HEK293 (cell line): ENCODE measurements at regions not wholly inside any gene's neighbourhood (a gene's known extent, or its start where the extent isn't known, plus 50 kb on each side); places are given as distances from the start of the nearest gene placed in this dataset.

Experiments used
- CTCF ChIA-PET: fragments of 350-600 bp; formaldehyde crosslinking; extraction: SDS; loops from one replicate; lab custom pipeline; 2021; ENCODE audit warnings: antibody characterized with exemption; lab: Yijun Ruan, JAX
- POLR2A ChIA-PET: fragments of 300-600 bp; formaldehyde crosslinking; extraction: SDS; loops from one replicate; lab custom pipeline; 2020; ENCODE audit warnings: antibody characterized with exemption, inconsistent platforms; lab: Yijun Ruan, JAX
- H3K27ac ChIP-seq: fragments of 200-500 bp; sonication (Bioruptor generic); 2 replicates; pipeline ENCODE4 v1.5.1; 2014; ENCODE audit warnings: low read depth, low read length, control low read depth, inconsistent platforms; ENCODE audit errors: extremely low read depth
- H3K36me3 ChIP-seq, 2 experiments: fragments of 200-500 bp in 1 of 2; sonication (Bioruptor generic) in 1 of 2; 1 replicate in 1 of 2; 2 replicates in 1 of 2; pipeline ENCODE4 v1.5.1; 2014 to 2017; ENCODE audit warnings: inconsistent platforms in 2 of 2, low read length in 2 of 2; ENCODE audit not compliant: control insufficient read depth in 2 of 2, insufficient read depth in 1 of 2
- H3K4me1 ChIP-seq: fragments of 200-500 bp; sonication (Bioruptor generic); 2 replicates; pipeline ENCODE4 v1.5.1; 2014; ENCODE audit warnings: mild to moderate bottlenecking, low read length, inconsistent platforms; ENCODE audit not compliant: control insufficient read depth, insufficient read depth
- H3K4me3 ChIP-seq: 2 replicates; pipeline ENCODE4 v1.5.1; 2011; ENCODE audit warnings: low read depth, mild to moderate bottlenecking, control low read depth, low read length, moderate library complexity
- H3K9me3 ChIP-seq: fragments of 200-500 bp; sonication (Bioruptor generic); 2 replicates; pipeline ENCODE4 v1.5.1; 2014; ENCODE audit warnings: low read depth, low read length, inconsistent platforms; ENCODE audit not compliant: control insufficient read depth, insufficient read depth
- EGR2 ChIP-seq: fragments of 450-650 bp; formaldehyde crosslinking; IDR thresholded peaks from 2 replicates; pipeline ENCODE4 v1.5.1; 2016; ENCODE audit warnings: low read depth, missing biosample characterization, missing genetic modification characterization
- OVOL3 ChIP-seq: fragments of 450-650 bp; formaldehyde crosslinking; IDR thresholded peaks from 2 replicates; pipeline ENCODE4 v1.5.1; 2016; ENCODE audit warnings: missing biosample characterization, missing genetic modification characterization
- SCRT1 ChIP-seq: fragments of 450-650 bp; formaldehyde crosslinking; IDR thresholded peaks from 2 replicates; pipeline ENCODE4 v1.5.1; 2016; ENCODE audit warnings: missing biosample characterization, missing genetic modification characterization, borderline replicate concordance
- SCRT2 ChIP-seq: fragments of 450-650 bp; formaldehyde crosslinking; IDR thresholded peaks from 2 replicates; pipeline ENCODE4 v1.5.1; 2016; ENCODE audit warnings: missing biosample characterization, missing genetic modification characterization
- ZFHX2 ChIP-seq: fragments of 450-650 bp; formaldehyde crosslinking; conservative IDR thresholded peaks from 2 replicates; pipeline ENCODE4 v1.5.1; 2016; ENCODE audit warnings: missing biosample characterization, missing genetic modification characterization
- ZFP69B ChIP-seq: fragments of 450-650 bp; formaldehyde crosslinking; IDR thresholded peaks from 2 replicates; pipeline ENCODE4 v1.5.1; 2016; ENCODE audit warnings: missing biosample characterization, missing genetic modification characterization
- ZNF132 ChIP-seq: fragments of 450-650 bp; formaldehyde crosslinking; IDR thresholded peaks from 2 replicates; pipeline ENCODE4 v1.5.1; 2017; ENCODE audit warnings: missing biosample characterization, missing genetic modification characterization, borderline replicate concordance
- ZNF133 ChIP-seq: fragments of 450-650 bp; formaldehyde crosslinking; IDR thresholded peaks from 2 replicates; pipeline ENCODE4 v1.5.1; 2016; ENCODE audit warnings: missing biosample characterization, missing genetic modification characterization
- ZNF184 ChIP-seq: fragments of 450-650 bp; IDR thresholded peaks from 2 replicates; pipeline ENCODE4 v1.5.1; 2018; ENCODE audit warnings: missing biosample characterization, mild to moderate bottlenecking, missing genetic modification characterization
- ZNF211 ChIP-seq: fragments of 450-650 bp; formaldehyde crosslinking; IDR thresholded peaks from 2 replicates; pipeline ENCODE4 v1.5.1; 2016; ENCODE audit warnings: low read depth, missing biosample characterization, missing genetic modification characterization
- ZNF274 ChIP-seq, 2 experiments: fragments of 200-500 bp in 1 of 2; fragments of 450-650 bp in 1 of 2; sonication (Bioruptor generic) in 1 of 2; formaldehyde crosslinking in 1 of 2; IDR thresholded peaks; 2 replicates each; pipeline versions ENCODE4 v1.5.1 to v1.6.1; 2014 to 2016; ENCODE audit warnings: borderline replicate concordance in 1 of 2, inconsistent platforms in 1 of 2, low read length in 1 of 2, missing biosample characterization in 1 of 2, missing genetic modification characterization in 1 of 2
- ZNF341 ChIP-seq: fragments of 450-650 bp; formaldehyde crosslinking; IDR thresholded peaks from 2 replicates; pipeline ENCODE4; 2016; ENCODE audit warnings: low read depth, missing biosample characterization, missing genetic modification characterization
- ZNF350 ChIP-seq: fragments of 450-650 bp; formaldehyde crosslinking; IDR thresholded peaks from 2 replicates; pipeline ENCODE4 v1.5.0; 2017; ENCODE audit warnings: missing biosample characterization, mild to moderate bottlenecking, missing genetic modification characterization
- ZNF623 ChIP-seq: fragments of 450-650 bp; formaldehyde crosslinking; IDR thresholded peaks from 2 replicates; pipeline ENCODE4 v1.5.1; 2016; ENCODE audit warnings: missing biosample characterization, missing genetic modification characterization
- ZSCAN4 ChIP-seq: fragments of 450-650 bp; formaldehyde crosslinking; IDR thresholded peaks from 2 replicates; pipeline ENCODE4 v1.5.1; 2017; ENCODE audit warnings: missing biosample characterization, missing genetic modification characterization
- TF ChIP-seq, protein P1 (sequence below): fragments of 450-650 bp; formaldehyde crosslinking; IDR thresholded peaks from 2 replicates; pipeline ENCODE4 v1.5.1; 2016; ENCODE audit warnings: missing biosample characterization, missing genetic modification characterization

DNA sequence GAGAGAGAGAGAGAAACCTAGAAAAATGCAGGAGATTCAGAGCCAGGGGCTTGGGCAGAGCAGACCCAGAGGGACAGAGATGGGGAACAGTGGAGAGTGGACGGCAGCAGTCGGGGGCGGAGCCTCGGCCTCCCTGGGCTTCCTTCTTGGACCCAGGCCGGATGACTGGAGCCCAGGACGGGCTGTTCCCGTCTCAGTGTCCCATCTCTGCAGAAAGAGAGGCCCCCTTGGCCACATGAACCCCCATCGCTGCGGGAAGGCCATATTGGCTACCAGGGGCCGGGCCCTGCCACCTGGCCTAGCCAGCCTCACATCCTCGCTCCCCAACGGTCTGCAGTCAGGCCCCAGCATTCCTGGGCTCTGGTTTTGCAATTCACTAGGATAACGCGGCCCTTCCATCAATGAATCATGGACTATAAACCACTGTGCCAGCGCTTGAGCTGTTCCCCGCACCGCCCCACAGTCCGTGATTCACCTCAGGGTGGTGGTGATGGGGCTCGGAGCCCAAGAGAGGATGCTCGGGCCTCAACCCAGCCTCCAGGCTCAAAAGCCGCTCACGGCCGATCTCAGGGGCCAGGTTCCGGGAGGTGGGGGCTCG is 116.5 kb downstream of the RFLNA start:
- ChIA-PET POLR2A (interaction anchor here (0.8 kb wide), 1 partner anchor 23 kb away, joined by 3 read pairs; no protein-coding TSS in a partner anchor), CTCF (no interaction called here)
- no peaks in the 10 kb centered on the region for H3K4me1 ChIP-seq
- H3K27ac ChIP-seq = no peak overlapping the region
- TF ChIP-seq ZNF132 (tag by site-specific recombination) = no peak
- peak; percentile 72 for TF ChIP-seq ZNF341 (tag by site-specific recombination)
- H3K4me3 ChIP-seq = no peak overlapping the region
- H3K9me3 ChIP-seq = no peaks in the 10 kb centered on the region
- H3K36me3 ChIP-seq = peaks cover 0 to 34% of the 10 kb centered on the region in 2 experiments

DNA sequence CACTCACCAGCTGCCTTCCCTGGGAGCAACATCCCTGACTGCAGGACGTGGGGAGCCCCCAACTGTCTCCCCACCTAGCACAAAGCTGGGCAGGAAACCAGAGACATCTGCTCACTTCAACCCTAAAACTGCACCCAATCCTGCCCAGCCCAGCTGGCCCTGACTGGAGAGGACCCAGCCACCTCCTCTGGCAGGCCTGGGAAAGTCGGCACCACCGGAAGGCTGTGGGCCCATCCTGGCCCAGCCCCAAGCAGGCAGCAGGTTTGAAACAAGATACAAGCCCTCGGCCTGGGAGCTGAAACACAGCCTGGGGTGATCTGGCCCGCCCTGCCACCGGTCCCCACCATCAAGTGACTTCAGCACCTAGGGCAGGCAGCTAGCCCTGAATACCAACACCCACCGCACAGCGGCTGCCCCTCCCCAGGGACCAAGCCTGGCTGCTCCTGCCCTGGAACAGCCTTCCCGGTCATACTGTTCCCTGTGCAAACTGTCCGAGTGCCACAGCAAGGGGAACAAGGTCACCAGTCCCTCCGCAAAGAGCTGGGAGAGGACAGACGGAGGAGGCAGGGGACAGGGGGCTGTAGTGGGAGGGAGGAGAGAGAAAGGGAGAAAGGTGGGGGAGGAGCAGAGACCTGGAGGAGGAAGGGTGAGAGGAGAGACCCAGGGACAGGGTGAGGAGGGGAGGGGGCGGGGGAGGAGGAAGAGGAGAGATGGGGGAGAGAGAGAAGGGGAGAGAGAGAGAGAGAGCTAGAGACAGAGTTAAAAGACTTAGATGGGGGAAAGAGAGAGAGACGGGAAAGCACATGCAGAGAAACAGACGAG is 115.7 kb downstream of the RFLNA start:
- Histone ChIP-seq H3K36me3 (peaks cover 0 to 34% of the 10 kb centered on the region in 2 experiments), H3K4me3 (no peak overlapping the region), H3K27ac (no peak overlapping the region), H3K4me1 (no peaks in the 10 kb centered on the region), H3K9me3 (no peaks in the 10 kb centered on the region)
- TF ChIP-seq ZSCAN4 (tag by site-specific recombination) (no peak), ZFP69B (tag by site-specific recombination) (peak; percentile 52; the same call in 1 of the 2 replicates), EGR2 (tag by site-specific recombination) (peak; percentile 88), ZFHX2 (tag by site-specific recombination) (peak; percentile 50), ZNF133 (no peak), ZNF274 (IDR thresholded peaks at IDR 0.05; ENCODE audit: low read length) (no peak), ZNF274 (tag by site-specific recombination; IDR thresholded peaks at IDR 0.05; ENCODE audit: borderline replicate concordance) (no peak), ZNF211 (tag by site-specific recombination) (no peak), OVOL3 (no peak), ZNF341 (tag by site-specific recombination) (peak; percentile 46)
- TF ChIP-seq, protein P1, sequence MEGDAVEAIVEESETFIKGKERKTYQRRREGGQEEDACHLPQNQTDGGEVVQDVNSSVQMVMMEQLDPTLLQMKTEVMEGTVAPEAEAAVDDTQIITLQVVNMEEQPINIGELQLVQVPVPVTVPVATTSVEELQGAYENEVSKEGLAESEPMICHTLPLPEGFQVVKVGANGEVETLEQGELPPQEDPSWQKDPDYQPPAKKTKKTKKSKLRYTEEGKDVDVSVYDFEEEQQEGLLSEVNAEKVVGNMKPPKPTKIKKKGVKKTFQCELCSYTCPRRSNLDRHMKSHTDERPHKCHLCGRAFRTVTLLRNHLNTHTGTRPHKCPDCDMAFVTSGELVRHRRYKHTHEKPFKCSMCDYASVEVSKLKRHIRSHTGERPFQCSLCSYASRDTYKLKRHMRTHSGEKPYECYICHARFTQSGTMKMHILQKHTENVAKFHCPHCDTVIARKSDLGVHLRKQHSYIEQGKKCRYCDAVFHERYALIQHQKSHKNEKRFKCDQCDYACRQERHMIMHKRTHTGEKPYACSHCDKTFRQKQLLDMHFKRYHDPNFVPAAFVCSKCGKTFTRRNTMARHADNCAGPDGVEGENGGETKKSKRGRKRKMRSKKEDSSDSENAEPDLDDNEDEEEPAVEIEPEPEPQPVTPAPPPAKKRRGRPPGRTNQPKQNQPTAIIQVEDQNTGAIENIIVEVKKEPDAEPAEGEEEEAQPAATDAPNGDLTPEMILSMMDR = no peak
- CTCF ChIA-PET = no interaction called here
- POLR2A ChIA-PET = interaction anchor here (0.8 kb wide), 1 partner anchor 22 kb away, joined by 3 read pairs; no protein-coding TSS in a partner anchor

DNA sequence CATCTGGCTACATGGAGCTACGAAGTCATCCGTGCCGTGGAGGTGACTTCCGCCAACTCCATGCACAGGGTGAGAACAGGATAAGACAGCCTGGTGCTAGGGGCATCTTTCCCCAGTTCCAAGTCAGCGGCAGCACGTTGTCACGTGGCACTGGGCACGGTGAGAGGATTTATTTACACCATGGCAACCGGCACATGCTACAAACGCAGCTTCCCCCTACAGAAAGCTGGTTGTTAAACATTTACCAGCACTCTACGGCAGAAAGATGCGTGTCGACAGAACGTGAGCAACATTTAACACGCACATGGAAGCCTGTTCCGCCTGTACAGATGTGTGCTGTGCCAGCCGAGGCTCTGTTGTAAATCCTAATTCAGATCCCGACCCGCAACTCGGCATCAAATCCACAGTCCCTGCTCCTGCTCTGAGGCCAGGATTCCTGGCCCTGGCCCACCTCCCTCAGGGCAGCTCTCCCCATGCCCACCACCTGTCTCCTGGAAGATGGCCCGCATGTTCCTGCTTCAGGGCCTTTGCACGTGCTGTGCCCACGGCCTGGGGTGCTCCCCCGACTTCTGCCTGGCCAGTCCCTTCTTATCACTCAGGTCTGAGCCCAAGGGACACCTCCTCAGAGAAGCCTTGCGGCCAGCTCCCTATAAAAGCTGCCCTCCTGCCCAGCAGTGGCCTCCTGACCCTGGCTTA is 114.1 kb downstream of the RFLNA start:
- CTCF ChIA-PET = no interaction called here
- H3K36me3 ChIP-seq = peaks cover 0 to 28% of the 10 kb centered on the region in 2 experiments
- no peaks in the 10 kb centered on the region for H3K9me3 ChIP-seq
- POLR2A ChIA-PET = no interaction called here
- TF ChIP-seq SCRT2 (tag by site-specific recombination) (no peak), ZNF184 (tag by site-specific recombination) (no peak), ZNF623 (tag by site-specific recombination) (peak; percentile 95), SCRT1 (tag by site-specific recombination) (no peak), ZNF350 (tag by site-specific recombination) (no peak)
- no peak overlapping the region for H3K27ac ChIP-seq
- no peak overlapping the region for H3K4me3 ChIP-seq
- no peaks in the 10 kb centered on the region for H3K4me1 ChIP-seq
